22Rv1 (cell line): ENCODE measurements at regions not wholly inside any gene's neighbourhood (a gene's known extent, or its start where the extent isn't known, plus 50 kb on each side); places are given as distances from the start of the nearest gene placed in this dataset.

ENCODE experiments used
- ZFX ChIP-seq: fragments of 450-650 bp; IDR thresholded peaks from 2 replicates; pipeline ENCODE4 v1.6.1; 2017; ENCODE audit warnings: antibody characterized with exemption, borderline replicate concordance
- TF ChIP-seq, protein P1 (sequence below): fragments of 450-650 bp; IDR thresholded peaks from 2 replicates; pipeline ENCODE4 v1.5.1; 2017; ENCODE audit warnings: mild to moderate bottlenecking

DNA sequence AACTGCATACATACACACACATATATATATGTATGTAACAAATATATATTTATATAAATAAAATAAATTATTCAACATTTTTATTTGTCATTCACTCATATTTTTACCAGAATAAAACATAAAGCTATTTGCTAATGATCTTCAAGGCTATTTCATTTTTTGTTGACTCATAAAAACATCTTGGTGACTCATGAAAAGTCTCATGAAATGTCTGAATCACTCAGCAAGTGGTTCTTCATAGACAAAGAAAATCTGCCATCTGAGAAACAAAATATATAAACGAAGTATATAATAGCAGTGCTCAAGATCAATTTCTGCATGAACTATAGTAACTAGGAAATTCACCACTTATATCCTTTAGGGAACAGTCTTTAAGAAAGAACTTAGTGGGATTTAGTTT is 764.8 kb upstream of the FAT3 start:
- TF ChIP-seq, protein P1, sequence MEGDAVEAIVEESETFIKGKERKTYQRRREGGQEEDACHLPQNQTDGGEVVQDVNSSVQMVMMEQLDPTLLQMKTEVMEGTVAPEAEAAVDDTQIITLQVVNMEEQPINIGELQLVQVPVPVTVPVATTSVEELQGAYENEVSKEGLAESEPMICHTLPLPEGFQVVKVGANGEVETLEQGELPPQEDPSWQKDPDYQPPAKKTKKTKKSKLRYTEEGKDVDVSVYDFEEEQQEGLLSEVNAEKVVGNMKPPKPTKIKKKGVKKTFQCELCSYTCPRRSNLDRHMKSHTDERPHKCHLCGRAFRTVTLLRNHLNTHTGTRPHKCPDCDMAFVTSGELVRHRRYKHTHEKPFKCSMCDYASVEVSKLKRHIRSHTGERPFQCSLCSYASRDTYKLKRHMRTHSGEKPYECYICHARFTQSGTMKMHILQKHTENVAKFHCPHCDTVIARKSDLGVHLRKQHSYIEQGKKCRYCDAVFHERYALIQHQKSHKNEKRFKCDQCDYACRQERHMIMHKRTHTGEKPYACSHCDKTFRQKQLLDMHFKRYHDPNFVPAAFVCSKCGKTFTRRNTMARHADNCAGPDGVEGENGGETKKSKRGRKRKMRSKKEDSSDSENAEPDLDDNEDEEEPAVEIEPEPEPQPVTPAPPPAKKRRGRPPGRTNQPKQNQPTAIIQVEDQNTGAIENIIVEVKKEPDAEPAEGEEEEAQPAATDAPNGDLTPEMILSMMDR, result no peak
- no peak for TF ChIP-seq ZFX
